ENCODE measurements at regions not wholly inside any gene's neighbourhood (a gene's known extent, or its start where the extent isn't known, plus 50 kb on each side); places are given as distances from the start of the nearest gene placed in this dataset.
"Not testable (repeated sequence)": the region's sequence is repeated elsewhere in the genome, so short reads cannot be mapped to it uniquely, and the experiment has no call there.

DNA sequence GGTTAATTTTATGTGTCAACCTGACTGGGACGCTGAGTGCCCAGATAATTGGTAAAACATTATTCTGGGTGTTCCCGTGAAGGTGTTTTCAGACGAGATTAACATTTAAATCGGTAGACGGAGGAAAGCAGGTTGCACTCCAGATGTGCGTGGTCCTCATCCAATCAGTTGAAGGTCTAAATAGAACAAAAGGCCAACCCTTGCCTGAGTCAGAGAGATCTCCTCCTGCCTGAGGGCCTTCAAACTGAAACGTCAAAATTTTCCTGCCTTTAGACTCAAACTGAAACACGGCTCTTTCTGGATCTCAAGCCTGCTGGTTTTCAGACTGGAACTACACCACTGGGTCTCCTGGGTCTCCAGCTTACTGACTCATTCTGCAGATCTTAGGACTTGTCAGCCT, 70.9 kb downstream of the NPIPA5 start:
- DNase-seq, result not testable (repeated sequence)

DNA sequence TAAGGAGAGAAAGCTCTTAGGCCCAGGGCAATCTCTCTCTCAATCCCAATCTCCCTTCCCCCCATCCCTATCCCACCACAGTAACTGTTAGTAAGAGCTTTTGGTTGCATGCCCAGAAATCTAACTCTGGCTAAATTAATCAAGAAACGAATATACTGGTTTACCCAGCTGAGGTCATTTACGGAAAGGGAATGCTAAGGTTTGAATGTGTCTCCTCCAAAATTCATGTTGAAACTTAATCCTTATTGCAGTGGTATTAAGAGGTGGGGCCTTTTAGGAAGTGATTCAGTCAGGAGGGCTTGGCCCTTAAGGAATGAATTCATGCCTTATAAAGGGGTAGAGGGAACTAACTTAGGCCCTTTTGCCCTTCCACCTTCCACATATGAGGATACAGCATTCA, 72.2 kb downstream of the NPIPA5 start:
- DNase-seq, result not testable (repeated sequence)

DNA sequence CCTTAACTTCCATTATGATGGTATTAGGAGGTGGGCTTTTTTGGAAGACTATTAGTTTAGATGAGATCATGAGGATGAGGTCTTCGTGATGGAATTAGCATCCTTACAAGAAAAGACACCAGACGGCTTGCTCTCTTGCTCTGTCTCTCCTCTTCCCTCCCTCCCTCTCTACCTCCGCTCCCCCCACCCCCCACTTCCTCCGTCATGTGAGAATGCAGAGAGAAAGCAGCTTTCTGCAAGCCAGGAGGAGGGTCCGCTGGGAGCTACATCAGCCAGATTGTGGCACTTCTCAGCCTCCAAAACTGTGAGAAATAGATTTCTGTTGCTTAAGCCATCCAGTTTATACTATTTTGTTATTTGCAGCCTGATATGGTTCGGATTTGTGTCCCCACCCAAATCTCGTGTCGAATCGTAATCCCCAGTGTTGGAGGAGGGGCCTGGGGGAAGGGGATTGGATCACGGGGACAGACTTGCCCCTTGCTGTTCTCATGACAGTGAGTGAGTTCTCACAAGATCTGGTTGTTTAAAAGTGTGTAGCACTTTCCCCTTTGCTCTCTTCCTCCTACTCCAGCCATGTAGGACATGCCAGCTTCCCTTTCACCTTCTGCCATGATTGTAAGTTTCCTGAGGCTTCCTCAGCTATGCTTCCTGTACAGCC, 74.3 kb downstream of the NPIPA5 start:
- not testable (repeated sequence) for DNase-seq

DNA sequence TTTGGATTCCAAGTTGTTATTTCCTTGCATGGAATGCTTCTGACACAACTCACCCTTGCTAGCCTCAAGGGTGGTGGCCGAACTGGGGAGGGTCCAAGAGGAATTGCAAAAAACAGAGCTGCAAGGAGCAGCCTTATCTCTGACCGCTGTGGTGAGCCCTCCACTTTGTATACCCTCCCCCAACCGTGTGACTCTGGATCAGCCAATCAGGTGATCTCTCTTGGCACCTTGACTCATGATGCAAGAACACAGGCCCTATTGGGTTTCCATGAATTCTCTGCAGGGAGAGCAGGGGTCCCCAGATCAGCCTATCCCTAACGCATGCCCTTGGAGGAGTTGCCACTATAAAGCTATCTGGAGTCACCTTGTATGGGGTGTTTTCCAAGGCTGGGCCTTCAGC, 81.0 kb downstream of the NPIPA5 start:
- not testable (repeated sequence) for DNase-seq

DNA sequence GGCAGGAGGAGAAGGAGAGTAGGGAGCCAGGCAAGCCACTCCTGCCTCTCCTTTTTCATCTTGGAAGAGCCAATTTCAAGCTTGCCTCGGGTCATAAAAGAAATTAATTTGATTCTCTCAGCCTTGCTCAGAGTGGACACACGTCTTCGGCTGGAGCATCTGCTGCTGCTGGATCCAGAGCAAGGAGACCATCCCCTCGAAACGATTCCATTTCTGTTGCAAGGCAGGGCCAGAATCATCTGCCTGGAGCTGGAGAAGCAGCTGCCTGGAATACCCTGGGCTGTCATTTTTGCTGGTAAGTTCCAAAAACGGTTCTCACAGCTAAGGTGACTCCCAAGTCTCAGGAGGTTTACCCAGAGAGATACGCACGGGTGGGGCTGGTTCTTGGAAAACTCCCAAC, 103.3 kb downstream of the NPIPA5 start:
- DNase-seq, result not testable (repeated sequence)

DNA sequence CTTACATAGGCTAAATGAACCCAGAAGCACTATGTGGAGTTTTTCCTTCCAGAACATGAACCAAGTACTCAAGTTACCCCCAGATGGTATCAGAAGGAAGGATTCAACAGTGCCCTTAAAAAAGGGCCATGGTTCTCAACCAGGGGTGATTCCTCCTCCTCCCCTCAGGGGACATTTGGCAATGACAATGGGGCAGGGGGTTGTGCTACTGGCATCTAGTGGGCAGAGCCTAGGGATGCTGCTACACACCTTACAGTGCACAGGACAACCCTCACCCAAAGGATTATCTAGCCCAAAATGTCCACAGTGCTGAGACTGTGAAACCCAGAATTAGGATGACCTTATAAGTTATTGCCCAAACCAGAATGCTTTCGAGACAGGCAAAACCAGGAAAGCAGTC, 104.1 kb downstream of the NPIPA5 start:
- not testable (repeated sequence) for DNase-seq

DNA sequence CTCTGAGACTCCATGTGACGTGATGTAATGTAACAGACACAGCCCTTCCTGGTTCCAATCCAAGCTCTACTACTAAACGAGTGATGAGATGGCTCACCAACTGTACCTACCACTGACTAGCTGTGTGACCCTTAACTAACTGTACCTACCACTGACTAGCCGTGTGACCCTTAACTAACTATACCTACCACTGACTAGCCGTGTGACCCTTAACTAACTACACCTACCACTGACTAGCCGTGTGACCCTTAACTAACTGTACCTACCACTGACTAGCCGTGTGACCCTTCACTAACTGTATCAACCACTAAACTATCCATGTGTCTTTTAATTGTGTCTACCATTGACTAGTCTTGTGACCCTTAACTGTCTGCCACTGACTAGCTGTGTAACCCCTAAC, 111.2 kb downstream of the NPIPA5 start:
- not testable (repeated sequence) for DNase-seq

DNA sequence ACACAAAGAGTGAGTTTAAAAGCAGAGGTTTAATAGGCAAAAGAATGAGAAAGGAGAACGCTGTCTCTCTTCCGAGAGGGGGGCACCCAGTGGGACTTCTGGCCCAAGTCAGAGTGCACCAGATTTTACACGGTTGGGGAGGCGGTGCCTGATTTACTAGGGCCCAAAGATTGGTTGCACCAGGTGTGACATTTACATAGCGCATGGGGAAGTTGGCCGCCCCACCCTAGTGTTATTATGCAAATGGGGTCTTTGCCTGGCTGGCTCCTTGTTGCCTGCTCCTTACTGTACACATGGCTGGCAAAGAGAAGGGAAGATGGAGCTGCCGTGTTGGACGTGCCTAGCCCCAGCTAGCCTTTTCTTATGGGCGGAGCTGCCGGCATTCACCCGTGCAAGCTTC, 115.9 kb downstream of the NPIPA5 start:
- not testable (repeated sequence) for DNase-seq

DNA sequence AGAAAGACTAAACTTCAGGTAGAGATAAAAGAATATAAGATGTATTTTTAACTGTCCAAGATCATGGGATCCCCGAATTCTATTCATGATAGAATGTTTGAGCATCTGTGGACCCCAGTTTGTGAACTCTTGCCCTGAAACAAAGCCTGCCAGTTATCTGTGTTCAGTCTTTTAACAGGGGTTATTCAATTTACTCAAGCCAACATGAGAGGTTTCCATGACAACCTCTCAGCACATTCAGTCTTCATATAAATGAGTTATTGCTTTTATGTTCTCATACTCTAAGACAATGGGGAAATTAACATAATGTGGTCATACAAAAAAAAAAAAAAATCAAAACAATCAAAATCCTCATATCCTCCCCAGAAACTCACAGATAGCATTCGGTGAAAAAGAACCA, 130.1 kb downstream of the NPIPA5 start:
- DNase-seq, result not testable (repeated sequence)

DNA sequence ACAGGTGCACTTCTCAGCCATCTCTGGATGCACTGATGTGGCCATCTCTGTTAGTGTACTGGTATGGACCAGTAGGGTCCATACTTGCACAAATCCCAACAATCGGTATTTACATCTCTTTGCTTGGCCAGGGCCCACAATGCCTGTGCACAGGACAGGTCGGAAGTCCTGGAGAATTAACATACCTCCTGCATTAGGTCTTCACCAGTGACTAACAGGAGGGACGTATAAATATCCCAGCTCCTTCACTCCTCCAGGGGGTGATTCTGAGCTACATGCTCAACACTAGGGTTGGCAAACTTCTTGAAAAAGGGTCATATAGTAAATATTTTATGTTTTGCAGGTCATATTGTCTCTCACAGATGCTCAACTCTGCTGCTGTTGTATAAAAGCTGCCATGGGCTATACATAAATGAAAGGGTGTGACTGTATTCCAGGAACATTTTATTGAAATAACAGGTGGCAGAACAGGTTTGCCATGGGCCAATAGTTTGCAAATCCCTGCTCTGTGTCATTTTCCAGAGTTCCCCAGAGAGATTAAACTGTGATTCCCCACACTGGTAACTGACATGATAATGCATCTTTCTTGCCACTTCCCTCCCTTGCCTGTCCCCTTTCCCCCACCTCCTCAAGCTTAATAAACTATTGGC, 141.3 kb downstream of the NPIPA5 start:
- not testable (repeated sequence) for DNase-seq

DNA sequence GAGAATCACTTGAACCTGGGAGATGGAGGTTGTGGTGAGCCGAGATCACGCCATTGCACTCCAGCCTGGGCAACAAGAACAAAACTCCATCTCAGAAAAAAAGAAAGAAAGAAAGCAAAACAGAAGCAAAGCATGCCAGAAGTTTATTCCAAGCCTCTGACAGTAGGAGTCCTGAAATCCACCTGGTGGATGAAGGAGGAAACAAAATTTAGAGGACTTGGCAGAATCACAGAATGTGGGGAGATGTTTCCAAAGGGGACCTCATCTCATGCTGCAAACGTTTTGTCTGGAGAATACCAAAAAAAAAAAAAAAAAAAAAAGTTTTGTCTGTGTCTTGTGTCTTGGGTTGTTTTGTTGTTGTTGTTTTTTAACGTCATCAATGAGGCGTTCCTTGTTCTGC, 141.1 kb upstream of the RRN3 start:
- DNase-seq, result not testable (repeated sequence)

DNA sequence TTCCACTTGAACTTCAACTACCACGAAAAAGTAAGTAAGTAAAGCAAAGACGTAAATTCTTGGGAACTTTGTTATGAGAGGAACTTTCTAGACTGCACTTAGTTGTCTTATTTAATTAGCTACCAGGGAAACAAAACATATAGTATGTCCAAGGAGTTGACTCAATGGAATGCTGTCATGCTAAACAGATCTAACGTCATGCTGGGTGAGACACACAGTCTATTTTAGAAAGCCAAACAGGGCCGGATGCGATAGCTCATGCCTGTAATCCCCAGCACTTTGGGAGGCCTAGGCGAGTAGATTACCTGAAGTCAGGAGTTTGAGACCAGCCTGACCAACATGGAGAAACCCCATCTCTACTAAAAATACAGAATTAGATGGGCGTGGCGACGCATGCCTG, 140.6 kb upstream of the RRN3 start:
- not testable (repeated sequence) for DNase-seq

DNA sequence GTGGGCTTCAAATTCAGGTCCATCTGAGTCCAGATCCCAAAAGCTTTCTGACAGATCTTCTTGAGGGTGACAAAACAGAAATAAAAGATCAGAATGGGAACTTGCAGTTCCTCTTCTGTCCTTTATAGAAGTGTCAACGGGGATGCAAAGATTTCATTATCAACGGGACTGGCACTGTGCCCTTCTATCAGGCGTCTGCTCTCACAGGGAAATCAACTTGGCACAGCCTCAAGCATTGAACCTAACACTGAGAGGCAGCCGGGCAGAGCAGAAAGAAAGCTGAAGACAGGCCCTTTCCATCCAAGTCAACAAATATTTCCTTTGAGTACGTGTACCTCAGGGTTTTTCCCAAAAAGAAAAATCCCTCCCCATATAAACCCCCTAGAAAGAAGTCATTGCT, 136.4 kb upstream of the RRN3 start:
- DNase-seq, result not testable (repeated sequence)

DNA sequence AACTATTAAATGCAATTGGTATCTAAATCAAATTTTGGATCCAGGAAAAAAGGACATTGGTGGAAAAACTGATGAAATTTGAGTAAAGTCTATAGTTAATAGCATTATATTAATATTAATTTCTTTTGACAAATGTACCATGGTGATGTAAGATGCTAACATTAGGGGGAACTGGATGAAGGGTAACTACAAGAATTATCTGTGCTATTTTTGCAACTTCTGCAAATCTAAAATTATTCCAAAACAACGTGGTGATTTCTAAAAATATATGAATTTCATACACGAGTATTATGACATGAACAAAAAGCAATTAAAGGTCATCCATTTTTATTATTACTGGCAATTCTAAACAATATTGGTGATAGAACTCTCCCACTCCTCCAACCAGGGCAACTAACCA, 135.6 kb upstream of the RRN3 start:
- DNase-seq, result not testable (repeated sequence)

DNA sequence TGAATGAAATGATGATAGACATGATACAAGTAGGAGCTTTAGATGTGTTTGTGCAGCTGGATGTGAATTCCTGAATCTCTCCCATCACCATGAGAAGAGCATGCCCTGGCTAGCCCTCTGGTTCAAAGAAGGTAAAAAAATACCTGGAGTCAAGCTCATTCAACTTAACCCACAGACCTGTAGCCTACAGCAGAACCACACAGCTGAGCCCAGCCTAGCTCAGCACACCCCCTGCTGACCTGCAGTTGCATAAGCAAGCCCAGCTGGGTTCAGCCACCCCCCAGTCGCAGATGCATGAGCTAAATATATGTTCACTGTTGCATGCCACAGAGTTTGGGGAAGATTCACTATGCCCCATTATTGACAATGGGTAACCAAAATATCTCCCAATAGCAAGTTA, 130.6 kb upstream of the RRN3 start:
- DNase-seq, result not testable (repeated sequence)

DNA sequence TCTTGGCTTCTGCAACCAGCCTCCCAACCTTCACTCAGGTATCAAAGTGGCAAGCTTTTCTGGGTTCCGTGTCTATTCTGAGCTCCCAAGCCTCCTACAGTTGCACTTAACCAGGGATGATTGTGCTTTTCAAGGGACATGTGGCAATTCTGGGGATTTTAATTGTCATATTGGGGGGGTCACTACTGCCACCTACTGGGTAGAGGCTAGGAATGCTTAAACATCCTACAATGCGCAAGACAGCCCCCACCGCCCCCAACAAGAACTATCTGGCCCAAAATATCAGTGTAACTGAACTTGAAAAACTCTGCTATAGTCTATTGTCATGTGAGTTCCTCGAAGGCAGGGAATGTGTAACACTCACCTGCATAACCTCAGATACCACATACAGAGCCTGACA, 129.3 kb upstream of the RRN3 start:
- not testable (repeated sequence) for DNase-seq

DNA sequence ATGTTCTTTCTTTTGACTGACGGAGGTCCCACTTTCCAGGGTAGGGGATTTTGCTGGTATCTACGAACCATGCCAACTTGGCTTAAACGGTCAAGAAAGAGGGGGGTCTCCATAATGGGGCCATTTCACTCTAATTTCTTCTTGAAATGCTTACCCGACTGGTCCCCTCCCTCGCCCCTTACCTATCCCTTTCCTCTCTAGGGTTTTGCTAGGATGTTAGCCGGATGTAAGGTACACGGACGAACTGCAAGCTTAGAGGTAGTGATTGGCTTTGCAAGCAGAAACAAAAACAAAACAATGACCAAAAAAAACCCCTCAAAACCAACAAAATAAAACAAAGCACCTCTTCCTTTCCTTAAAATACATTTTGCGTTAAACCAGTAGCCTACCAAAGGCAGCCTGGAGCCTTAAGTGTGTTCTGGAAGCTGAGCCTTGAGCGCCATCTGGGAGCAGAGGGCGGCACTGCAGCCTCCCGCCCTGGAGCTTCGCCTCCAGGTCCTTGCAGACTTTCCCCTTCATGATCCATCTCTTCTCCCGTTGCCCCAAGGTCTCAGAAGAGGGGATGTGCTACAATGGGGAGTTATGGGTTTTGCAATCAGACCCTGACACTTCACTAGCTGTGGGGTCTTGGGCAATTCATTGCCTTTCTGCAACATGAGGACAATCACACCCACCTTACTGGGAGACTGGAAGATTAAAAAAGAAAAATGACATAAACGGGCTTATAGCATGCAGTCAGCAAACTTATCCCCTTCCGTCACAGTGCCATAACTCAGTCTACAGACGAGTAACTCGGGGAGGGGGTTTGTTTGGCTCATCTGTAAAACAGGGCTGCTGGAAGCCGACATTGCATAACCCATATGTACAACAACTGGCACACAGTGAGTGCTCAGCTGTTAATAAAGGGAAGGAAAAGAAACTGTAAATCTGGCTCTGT, 125.9 kb upstream of the RRN3 start:
- DNase-seq, result peak in 1 of 2 donors; percentile 1

DNA sequence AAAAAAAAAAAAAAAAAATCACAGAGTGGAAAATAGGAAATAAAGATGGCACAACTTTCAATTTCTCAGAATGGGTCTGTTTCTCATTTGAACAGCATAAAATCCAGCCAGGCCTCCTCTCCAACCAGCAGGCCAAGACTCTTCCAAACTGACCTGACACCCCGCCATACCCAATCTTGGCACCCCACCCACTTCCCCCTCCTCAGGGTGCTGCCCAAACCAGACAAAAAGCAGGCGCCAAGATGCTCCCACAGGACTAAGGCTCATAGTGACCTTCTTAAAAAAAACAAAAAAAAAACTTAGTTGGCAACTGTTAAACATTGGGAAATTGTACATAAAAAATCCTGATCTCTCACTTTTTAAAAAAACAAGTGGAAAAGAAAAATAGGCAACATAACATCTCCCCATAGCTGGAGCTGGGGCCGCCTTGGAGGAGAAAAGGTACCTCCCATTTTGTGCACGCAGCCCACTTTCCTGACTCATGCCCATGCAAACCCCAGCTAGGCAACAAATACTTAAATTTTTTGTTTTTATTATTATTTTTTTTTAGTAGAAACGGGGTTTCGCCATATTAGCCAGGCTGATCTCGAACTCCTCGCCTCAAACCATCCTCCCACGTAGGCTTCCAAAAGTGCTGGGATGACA, 124.9 kb upstream of the RRN3 start:
- not testable (repeated sequence) for DNase-seq

DNA sequence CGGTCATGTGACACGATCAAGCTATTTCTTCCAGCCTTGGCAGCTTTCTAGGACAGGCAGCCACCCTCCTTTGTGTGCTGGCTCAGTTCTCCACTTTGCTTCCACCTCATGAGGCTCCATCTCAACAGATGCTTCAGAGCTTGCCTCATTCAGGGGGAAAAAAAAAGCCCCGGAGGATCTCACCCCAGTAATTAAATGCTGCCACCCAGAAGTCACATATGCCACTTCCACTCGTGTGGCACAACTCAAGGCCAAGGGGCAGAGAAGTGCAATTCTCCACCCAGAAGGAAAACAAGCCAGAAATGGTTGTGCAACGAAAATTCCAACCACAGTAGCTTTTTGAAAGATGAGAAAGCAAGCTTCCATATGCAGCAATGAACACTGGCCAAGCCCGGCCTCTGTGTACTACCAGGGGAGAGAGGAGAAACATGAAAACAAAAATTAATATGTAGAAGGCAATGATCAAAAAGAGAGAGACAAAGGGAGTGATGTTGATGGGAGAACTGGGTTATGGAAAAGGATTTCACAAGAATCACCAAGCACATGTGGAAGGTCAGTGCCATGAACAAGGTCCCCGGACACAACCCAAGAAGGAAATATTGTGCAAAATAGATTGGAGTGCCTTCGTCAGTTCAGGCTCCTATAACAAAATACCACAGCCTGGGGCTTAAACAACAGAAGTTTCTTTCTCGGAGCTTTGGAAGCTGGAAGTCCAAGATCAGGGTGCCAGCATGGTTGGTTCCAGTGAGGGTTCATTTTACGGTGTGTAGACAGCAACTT, 113.3 kb upstream of the RRN3 start:
- DNase-seq, result not testable (repeated sequence)

DNA sequence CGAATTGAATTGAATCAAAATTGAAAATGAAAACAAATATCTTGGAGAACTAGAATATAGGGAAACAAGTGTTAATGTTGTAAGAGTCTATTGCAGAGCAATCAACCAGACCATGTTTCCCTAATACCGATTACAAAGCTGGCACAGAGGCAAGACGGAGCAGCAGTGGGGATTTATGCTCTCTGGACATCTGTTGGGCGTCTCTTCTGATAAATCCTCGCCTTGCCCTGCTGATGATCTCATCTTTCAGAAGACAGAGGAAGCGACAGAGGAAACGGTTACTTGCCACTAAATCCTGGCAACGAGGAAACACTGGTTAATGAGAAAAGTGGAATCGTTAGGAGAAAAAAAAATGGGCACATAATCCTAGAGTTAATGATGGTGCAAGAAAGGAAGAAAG, 112.4 kb upstream of the RRN3 start:
- not testable (repeated sequence) for DNase-seq

DNA sequence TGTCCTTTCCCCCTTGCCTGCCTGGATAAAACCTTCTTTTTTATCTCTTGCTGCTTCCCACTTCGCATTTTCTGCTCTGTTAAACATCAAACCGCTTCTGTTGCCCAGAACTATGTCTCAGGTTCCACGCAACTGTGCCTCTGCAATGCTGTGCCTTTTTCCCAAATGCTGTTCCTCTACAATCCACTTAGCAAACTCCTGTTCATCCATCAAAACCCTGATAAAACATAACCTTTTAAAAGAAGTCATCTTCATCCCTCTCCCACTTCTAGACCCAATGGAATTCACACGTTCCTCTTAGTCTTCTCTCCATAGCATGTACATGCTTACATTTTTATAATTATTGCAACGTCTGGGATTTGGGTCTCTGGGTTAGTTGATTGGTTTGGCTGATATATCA, 111.9 kb upstream of the RRN3 start:
- not testable (repeated sequence) for DNase-seq

DNA sequence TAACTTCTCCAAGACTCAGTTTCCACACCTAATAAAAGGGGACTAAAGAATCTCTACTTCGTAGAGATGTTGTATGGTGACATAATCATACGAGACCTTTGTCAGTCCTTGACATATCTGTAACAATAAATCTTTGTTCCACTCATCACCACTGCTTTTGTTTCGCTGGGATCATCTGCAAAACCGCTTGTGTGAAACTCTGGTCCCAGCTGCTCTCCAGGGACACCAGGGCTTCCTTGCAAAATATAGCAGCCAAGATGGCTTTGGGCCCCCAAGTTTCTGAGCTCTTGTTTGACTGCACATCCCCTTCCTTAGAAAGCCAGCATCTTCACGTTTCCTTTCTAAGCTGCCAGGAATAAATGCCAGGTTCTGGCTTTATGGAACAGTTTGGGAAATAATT, 110.5 kb upstream of the RRN3 start:
- DNase-seq, result not testable (repeated sequence)
